Suprapubic skin (tissue), 4 donors: ENCODE measurements at regions not wholly inside any gene's neighbourhood (a gene's known extent, or its start where the extent isn't known, plus 50 kb on each side); places are given as distances from the start of the nearest gene placed in this dataset.

Experiments
- CTCF ChIP-seq, 2 donors: fragments of 200-600 bp in 1 of 2; fragments of 450-650 bp in 1 of 2; sonication (generic) in 1 of 2; IDR thresholded peaks; one replicate each; pipeline ENCODE4 v1.5.1; 2016 to 2019; ENCODE audit warnings: antibody characterized with exemption in 2 of 2, mild to moderate bottlenecking in 1 of 2, moderate library complexity in 1 of 2
- EP300 ChIP-seq: sonication (generic); formaldehyde crosslinking; IDR thresholded peaks from one replicate; pipeline ENCODE4 v1.6.1; 2017; ENCODE audit warnings: antibody characterized with exemption
- POLR2A ChIP-seq, 2 donors: fragments of 450-650 bp; IDR thresholded peaks; one replicate each; pipeline ENCODE4 v1.6.1; 2017; ENCODE audit warnings: antibody characterized with exemption in 2 of 2, mild to moderate bottlenecking in 2 of 2, moderate library complexity in 2 of 2
- POLR2AphosphoS5 ChIP-seq, 3 donors: sonication (generic); formaldehyde crosslinking; IDR thresholded peaks; one replicate each; pipeline ENCODE4 v1.6.1; 2017; ENCODE audit warnings: antibody characterized with exemption in 3 of 3

GRCh38 chr7:25877802-25878789, 273.9 kb upstream of the NFE2L3 start:
- TF ChIP-seq CTCF (IDR thresholded peaks at IDR 0.05) (no peak), POLR2A (IDR thresholded peaks at IDR 0.05) (no peak), POLR2AphosphoS5 (IDR thresholded peaks at IDR 0.05) (no peak), EP300 (no peak)
